H1 (cell line): ENCODE measurements at regions not wholly inside any gene's neighbourhood (a gene's known extent, or its start where the extent isn't known, plus 50 kb on each side); places are given as distances from the start of the nearest gene placed in this dataset.

Experiments used
- CHD7 ChIP-seq: fragments of 300-600 bp; sonication (generic); IDR thresholded peaks from 2 replicates; pipeline ENCODE4 v1.7.1; 2012; ENCODE audit warnings: low read length, moderate library complexity, mild to moderate bottlenecking, inconsistent platforms; ENCODE audit not compliant: insufficient replicate concordance
- CREB1 ChIP-seq: IDR thresholded peaks from 2 replicates; pipeline ENCODE4 v1.6.1; 2012; ENCODE audit warnings: inconsistent platforms
- RAD21 ChIP-seq, 2 experiments: IDR thresholded peaks in 1 of 2; conservative IDR thresholded peaks in 1 of 2; 2 replicates each; pipeline ENCODE4 v1.6.1; 2011; ENCODE audit warnings: low read depth in 2 of 2, low read length in 2 of 2, improper control_type of control experiment in 1 of 2, inconsistent platforms in 1 of 2, mild to moderate bottlenecking in 1 of 2, moderate library complexity in 1 of 2
- SUZ12 ChIP-seq: fragments of 200-600 bp; sonication (generic); IDR thresholded peaks from 2 replicates; pipeline ENCODE4 v1.6.1; 2012; ENCODE audit warnings: mild to moderate bottlenecking, inconsistent platforms, low read length, moderate library complexity, mixed read lengths
- ZNF274 ChIP-seq: IDR thresholded peaks from 2 replicates; pipeline ENCODE4 v1.7.0; 2012; ENCODE audit warnings: low read length, borderline replicate concordance; ENCODE audit errors: extremely low read depth

GRCh38 chr15:96549136-96549535, 218.6 kb downstream of the NR2F2 start (continued):
- TF ChIP-seq CHD7, result no peak
- TF ChIP-seq RAD21 (IDR thresholded peaks at IDR 0.05 in 1 of 2, conservative IDR thresholded peaks at IDR 0.05 in 1 of 2; ENCODE audit: low read depth in 2 of 2, low read length in 2 of 2), result no peak
- no peak for TF ChIP-seq CREB1
- TF ChIP-seq SUZ12, result no peak
- no peak for TF ChIP-seq ZNF274
- TF ChIP-seq, all 59 proteins: peak for 0
